DMS 273 (cell line): ENCODE measurements at regions not wholly inside any gene's neighbourhood (a gene's known extent, or its start where the extent isn't known, plus 50 kb on each side); places are given as distances from the start of the nearest gene placed in this dataset.
"Not testable (repeated sequence)": the region's sequence is repeated elsewhere in the genome, so short reads cannot be mapped to it uniquely, and the experiment has no call there.

Source experiments
- DNase-seq: peaks from one replicate; lab custom pipeline; 2025; ENCODE audit not compliant: unreplicated experiment; lab: John Stamatoyannopoulos, UW

DNA sequence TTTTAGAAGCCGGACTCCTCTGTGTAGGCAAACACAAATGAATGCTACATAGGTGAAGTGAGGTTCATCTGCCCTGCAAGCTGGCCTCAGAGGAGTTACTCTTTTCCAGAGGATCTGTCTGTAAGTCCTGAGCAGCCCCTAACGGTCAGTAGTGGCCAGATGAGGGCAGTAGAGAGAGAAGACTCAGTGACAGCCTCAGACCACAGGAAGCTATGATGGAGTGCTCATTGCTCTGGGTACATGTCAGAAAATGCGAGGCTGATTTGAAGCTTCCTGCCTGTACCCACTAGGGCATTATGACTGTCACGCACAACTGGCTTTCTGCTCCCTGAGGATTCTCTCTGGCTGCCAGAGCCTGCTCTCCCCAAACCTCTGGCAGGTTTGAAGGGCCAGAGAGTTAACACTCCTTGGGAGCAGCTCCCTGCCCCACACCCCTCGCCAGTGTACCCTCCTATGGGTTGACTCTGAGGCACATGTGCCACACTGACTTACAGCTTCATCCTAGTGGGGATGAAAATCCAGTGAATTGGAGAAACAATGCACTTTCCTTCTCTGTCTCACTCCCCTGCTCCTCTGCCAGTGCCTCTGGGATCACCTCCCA, 141.5 kb downstream of the GABRG2 start:
- peak; percentile 55 for DNase-seq

- DNase-seq: no peak
These were observed 147.0 kb downstream of the GABRG2 start for GRCh38 chr5:162214551-162214950.

DNA sequence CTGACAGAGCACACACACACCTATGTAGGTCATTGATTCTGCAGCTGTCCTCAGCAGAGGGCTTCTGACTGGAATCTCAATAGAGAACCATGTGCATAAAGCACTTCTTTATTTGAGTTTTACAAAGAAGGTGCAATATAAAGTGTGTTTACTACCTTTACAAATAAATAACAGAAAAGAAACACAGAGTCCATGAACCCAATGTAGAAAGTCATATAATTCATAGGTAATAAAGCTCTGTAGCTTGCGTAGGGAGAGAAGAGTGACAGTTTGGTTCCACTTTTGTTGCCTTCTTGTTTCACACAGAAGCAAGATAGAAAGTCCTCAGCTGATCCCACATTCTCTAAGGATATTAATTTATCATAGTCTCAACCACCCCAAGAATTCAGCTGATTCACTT, 149.5 kb downstream of the GABRG2 start:
- no peak for DNase-seq

DNA sequence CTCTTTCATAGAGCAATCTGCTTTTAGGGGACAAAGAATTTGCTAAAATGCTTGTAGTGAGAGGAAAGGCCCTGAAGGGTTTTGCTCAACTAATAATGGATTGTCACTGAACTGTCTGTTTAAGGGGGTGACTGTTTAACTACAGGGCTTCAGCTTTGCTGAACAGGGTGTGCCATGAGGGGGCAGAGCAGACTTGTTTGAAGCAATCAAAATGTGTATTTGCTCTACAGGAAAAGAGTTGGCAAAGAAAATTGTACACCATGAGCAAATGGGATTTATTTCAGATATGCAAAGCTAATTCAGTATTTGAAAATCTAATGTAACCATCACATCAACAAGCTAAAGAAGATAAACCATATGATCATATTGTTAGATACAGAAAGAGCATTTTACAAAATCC, 154.3 kb downstream of the GABRG2 start:
- no peak for DNase-seq

GRCh38 chr5:162227075-162227474, 159.5 kb downstream of the GABRG2 start:
- peak; percentile 3 for DNase-seq

DNA sequence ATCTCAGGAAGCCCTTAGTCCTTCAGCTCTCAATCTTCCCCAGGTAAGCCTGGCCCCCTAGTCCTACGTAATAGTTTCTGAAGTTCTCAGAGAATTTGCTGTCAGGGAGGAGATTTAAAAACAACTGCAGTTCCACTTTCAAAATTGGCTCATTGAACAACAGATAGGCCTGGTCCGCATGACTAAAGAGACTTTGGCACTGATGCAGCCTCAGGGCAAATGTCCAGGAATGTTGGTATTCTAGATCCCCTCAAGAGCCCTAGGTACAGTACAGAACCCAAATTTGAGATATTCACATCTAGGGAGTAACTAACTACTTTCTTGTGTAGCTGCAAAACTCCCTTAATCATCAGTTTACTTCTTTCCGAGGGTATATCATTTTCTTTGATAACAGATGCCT, 162.8 kb downstream of the GABRG2 start:
- DNase-seq: no peak

GRCh38 chr5:162231522-162231921, 163.9 kb downstream of the GABRG2 start:
- no peak for DNase-seq

GRCh38 chr5:162240734-162241133, 173.2 kb downstream of the GABRG2 start:
- DNase-seq: no peak

DNA sequence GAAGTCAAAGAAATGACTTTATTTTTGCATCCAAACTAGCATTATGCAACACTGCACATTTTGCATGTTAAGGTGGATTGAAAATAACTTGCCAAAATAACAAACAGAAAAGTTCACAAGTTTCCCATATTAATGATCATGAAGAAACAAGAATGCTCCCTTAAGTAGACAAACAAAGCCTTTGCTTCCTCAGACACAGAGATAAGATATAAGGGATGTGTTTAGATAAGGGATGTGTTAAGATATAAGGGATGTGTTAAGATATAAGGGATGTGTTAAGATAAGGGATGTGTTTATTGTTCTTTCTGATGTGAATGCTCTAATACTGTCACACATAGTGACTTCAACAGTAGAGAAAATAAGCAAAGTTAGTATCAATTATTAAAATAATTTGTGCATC, 174.8 kb downstream of the GABRG2 start:
- no peak for DNase-seq

DNA sequence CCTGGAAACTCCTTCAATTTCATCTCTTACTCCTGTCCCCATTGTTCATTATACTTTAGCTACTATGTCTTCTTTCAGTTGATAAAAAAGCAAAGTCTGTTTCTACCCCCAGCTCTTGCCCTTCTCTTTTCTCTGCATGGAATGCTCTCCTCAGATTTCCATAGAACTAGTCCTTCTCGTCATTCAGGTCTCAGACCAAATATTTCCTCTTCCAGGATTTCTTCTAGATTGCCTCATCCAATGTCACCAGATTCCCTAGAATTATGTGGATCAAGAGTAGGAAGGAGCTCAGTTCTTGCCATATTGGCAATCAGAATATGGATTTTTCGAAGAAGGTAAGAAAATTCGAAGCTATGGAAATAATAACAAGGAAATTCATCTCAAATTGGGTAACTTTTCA, 176.1 kb downstream of the GABRG2 start:
- DNase-seq: no peak

DNA sequence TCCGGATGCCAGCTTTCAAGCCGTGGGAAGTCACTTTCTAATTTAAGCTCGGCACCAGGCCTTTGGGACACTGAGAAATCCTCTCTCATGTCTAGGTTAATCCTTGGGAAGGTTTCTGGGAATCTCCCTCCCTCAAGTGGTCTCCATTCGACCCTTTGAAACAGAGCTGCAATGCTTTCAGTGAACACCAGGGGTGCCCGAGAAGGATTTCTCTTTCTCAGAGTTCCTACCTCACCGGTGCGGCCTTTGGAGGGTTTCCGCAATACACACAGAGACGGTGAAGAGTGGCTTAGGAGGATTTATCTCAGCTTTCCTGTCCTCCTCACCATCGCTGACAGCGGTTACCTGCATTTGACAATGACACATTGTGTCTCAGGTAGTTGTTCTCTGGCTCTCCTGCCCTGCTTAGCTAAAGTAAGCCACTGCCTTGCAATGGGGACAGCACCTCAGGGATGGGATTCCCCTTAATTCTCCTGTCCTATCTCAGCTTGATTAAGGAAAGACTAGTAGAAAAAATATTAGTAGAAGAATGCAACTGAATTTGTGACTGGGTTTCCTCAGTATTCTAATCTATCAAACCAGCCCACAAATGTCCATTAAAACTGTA, 180.6 kb downstream of the GABRG2 start:
- peak; percentile 46 for DNase-seq

- DNase-seq: no peak
These were observed 189.1 kb downstream of the GABRG2 start for GRCh38 chr5:162256711-162257110.

- DNase-seq: no peak
These were observed 201.3 kb downstream of the GABRG2 start for GRCh38 chr5:162268694-162269481.

GRCh38 chr5:162272417-162272816, 204.8 kb downstream of the GABRG2 start:
- no peak for DNase-seq

- DNase-seq: no peak
These were observed 207.1 kb downstream of the GABRG2 start for GRCh38 chr5:162274679-162275078.

DNA sequence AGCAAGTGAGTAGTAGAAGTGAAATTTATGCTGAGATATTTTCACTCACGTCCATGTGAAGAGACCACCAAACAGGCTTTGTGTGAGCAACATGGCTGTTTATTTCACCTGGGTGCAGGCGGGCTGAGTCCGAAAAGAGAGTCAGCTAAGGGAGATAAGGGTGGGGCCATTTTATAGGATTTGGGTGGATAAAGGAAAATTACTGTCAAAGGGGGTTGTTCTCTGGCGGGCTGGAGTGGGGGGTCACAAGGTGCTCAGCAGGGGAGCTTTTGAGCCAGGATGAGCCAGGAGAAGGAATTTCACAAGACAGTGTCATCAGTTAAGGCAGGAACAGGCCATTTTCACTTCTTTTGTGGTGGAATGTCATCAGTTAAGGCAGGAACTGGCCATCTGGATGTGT, 207.8 kb downstream of the GABRG2 start:
- DNase-seq: not testable (repeated sequence)

GRCh38 chr5:162282191-162282590, 214.6 kb downstream of the GABRG2 start:
- no peak for DNase-seq

DNA sequence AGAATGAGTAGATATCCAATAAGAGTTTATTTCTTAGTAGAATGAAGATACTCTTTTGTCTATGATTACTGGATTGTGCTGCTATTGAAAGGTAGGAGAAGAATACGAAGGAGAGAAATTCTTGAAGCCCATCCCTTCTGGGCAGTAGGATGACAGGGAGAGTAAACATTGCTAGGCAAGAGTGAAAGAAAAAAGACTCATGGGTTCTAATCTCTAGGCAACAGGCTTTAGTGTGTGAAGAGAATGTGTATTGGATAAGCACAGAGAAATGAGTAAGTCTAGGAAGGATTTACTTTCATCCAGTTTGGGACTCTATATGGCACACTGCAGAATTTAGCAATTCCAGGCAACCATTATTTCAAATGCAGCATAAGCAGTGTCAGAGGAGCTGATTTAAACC, 216.0 kb downstream of the GABRG2 start:
- DNase-seq: no peak

- DNase-seq: no peak
These were observed 221.2 kb downstream of the GABRG2 start for GRCh38 chr5:162288647-162289296.

DNA sequence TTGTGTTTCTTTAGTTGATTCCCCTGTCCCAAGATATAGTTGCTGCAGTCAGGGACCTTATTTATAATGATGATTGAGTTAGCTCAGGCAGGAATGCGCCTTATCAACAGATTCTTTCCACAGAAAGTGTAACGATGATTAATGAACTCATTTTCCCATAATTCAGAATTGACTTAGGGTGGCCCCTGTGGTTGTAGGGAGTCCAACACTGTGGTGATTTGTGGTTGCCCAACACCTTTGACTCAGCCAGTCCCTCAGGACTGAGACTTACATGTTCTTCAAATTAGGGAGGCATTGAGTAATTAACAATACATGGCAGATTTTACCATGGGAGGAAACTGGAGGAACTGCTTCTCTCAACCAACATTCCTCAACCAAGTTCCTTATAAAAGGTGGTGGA, 221.9 kb downstream of the GABRG2 start:
- no peak for DNase-seq

GRCh38 chr5:162299793-162300192, 232.2 kb downstream of the GABRG2 start:
- no peak for DNase-seq

DNA sequence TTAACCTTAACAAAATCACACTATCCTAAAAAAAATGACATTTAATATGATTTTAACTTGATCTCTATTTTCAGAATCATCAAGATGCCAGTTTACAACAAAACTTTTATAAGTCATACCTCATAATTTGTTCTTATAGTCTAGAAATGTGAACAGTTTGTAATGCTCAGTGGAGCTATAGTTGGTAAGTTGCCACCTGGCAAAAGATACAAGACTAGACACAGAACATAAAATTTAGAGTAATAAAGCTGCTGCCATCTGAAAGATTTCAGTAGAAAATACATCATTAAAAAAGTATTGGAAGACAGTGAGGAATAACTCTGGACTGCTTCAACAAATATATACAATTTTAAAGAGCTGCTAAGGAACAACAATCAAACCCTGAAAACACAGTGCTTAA, 233.8 kb downstream of the GABRG2 start:
- no peak for DNase-seq
